Midbrain (tissue), 1 donor: ENCODE measurements at regions not wholly inside any gene's neighbourhood (a gene's known extent, or its start where the extent isn't known, plus 50 kb on each side); places are given as distances from the start of the nearest gene placed in this dataset.
A peak's percentile ranks its signal among the peaks of the same experiment; 100 is the strongest.

ENCODE experiments used
- DNase-seq: peaks from one replicate; lab custom pipeline; 2025; lab: John Stamatoyannopoulos, UW

DNA sequence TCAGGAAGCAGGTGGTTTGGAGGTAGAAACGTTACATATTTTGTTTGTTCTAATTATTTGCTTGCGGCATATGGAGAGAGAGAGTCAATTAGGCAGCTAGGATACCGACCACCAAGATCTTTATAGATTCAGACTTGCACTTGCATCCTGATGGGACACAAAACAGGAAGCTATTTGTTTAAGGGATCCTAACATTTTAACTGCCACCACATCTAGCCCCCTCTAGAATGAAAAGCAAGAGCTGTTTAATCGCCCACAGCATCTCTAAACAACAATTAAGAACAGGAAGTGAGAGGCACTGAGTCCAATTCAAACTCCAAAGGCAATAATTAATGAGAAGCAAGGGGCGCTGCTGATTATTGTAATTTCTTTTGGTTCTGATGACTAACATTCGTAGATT lies 182.0 kb upstream of the LINC00305 start:
- DNase-seq: no peak

DNA sequence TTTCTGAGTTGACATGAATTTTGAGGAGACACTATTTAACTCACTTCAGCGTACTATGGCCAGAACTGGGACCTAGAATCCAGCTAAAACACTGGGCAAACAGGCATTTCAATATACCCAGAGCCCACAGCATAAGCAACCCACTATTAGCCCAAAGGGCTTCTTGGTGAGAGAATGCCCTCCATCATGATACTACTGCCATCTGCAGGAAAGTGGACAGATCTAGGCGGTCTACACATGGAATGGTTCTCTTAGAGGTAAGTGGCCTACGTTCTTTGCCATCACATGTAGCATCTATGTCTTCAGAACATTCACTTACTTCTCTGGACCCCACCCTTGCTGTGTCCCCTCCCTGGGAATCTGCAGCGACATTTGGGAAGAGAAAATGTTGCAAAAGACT lies 181.3 kb upstream of the LINC00305 start:
- peak; percentile 1 for DNase-seq

- no peak for DNase-seq
These were observed 173.3 kb upstream of the LINC00305 start for GRCh38 chr18:64322189-64322588.

DNA sequence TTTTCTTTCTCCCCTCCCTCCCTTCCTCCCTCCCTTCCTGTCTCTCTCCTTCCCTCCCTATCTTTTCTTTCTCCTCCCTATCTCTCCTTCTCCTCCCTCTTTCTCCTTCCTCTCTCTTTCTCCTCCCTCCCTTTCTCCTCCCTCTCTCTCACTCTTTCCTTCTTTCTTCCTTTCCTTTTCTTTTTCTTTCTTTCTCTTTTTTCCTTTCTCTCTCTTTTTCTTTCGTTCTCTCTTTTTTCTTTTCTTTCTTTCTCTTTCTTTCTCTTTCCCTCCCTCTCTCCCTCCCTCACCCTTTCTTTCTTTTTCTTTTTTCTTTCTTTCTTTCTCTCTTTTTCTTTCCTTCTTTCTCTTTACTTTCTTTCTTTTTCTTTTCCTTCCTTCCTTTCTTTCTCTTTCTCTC lies 169.7 kb upstream of the LINC00305 start:
- no peak for DNase-seq

DNA sequence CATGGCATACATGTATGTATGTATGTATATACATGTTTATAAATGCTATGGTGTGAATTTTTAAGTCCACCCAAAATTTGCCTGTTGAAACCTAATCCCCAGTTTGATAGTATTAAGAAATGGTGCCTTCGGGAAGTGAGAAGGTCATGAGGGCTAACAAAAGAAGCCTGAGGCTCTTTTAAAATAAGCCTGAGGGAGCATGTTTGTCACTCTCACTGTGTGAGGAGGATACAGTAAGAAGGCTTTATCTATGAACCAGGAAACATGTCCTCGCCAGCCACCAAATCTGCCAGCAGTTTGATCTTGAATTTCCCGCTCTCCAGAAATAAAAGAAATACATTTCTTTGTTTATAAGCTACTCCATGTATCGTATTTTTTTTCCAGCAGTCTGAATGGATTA lies 163.0 kb upstream of the LINC00305 start:
- DNase-seq: no peak

GRCh38 chr18:64295839-64296238 lies 147.0 kb upstream of the LINC00305 start:
- DNase-seq: no peak

- DNase-seq: no peak
These were observed 146.1 kb upstream of the LINC00305 start for GRCh38 chr18:64294967-64295366.

DNA sequence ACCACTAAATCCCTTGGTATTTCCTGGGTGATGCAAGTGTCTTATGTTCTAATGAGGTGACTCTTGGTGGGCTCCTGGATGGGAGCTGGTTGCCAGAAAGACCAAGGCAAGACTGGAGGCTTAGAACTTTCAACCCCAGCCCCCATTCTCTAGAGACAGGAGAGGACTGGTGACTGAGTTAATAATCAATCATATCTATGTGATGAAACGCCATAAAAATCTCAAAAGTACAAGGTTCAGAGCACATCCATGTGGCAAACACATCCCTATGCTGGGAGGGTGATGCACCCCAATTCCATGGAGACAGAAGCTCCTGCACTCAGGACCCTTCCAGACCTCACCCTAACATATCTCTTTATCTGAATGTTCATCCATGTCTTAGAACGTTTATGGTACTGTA lies 139.5 kb upstream of the LINC00305 start:
- DNase-seq: no peak

GRCh38 chr18:64287926-64288325 lies 139.0 kb upstream of the LINC00305 start:
- DNase-seq: no peak

- DNase-seq: no peak
These were observed 134.2 kb upstream of the LINC00305 start for GRCh38 chr18:64283059-64283458.

- no peak for DNase-seq
These were observed 129.1 kb upstream of the LINC00305 start for GRCh38 chr18:64278026-64278425.

DNA sequence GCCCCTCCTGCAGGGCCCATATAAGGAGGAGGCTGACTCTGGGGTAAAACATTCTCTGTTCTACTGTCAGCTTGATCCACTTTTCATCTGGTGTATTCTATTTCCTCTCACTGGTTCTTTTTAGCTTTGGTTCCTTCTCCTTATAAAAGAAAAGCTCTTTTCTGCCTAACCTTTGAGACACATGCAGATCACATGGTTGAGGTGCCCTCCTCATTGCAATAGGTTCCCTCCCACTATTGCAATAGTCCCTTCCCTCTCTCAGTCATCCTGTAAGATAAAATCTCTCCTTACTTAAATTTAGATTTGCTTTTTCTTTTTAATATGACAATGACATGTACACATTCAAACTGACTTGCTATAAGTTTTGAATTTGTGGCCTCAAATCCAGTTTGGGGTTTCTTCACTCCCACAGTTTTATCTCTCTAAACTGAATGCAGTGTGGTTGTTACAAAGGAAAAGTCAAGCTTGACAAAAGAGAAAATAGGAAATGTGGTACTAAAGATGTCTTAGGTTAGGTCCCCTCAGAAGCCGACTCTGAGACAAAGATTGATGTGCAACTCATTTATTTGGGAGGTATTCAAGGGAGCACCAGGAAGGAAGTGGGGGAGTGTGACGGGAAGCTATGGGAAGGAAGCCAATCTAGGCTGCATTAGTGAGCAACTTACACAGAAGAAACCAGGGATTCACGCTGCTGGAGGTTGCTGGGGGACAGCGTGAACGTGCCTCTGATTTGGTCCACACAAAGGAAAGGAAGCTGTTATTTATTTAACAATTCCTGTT lies 127.6 kb upstream of the LINC00305 start:
- no peak for DNase-seq

GRCh38 chr18:64275593-64276300 lies 126.9 kb upstream of the LINC00305 start:
- DNase-seq: no peak

- no peak for DNase-seq
These were observed 124.8 kb upstream of the LINC00305 start for GRCh38 chr18:64273724-64274123.

GRCh38 chr18:64271975-64272659 lies 123.2 kb upstream of the LINC00305 start:
- no peak for DNase-seq

GRCh38 chr18:64271246-64271645 lies 122.4 kb upstream of the LINC00305 start:
- no peak for DNase-seq

DNA sequence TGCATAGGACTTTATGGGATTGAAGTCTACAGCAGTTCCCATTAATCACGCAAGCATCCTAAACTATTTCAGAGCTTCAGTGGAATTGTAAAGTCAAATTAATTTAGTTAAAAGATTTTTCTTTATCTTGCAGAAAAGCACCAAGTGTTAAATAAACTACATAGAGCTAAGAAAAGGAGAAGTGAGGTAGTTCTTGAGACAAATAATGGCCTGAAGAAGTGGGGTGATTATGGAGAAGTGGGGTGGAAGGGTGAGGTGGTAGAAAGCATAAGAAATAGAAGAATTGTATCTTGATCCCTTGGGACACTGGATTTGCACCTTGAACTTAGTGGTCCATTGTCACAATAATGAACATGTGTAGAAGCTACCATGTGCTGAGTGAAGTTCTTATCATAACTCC lies 121.7 kb upstream of the LINC00305 start:
- no peak for DNase-seq

- no peak for DNase-seq
These were observed 121.2 kb upstream of the LINC00305 start for GRCh38 chr18:64270121-64270520.

GRCh38 chr18:64264171-64264570 lies 115.3 kb upstream of the LINC00305 start:
- no peak for DNase-seq

GRCh38 chr18:64260810-64261209 lies 111.9 kb upstream of the LINC00305 start:
- no peak for DNase-seq

GRCh38 chr18:64259871-64260270 lies 111.0 kb upstream of the LINC00305 start:
- DNase-seq: no peak

- DNase-seq: no peak
These were observed 109.3 kb upstream of the LINC00305 start for GRCh38 chr18:64258111-64258650.
